BLaER1 (cell line): ENCODE measurements at regions not wholly inside any gene's neighbourhood (a gene's known extent, or its start where the extent isn't known, plus 50 kb on each side); places are given as distances from the start of the nearest gene placed in this dataset.

Experiments used
- H3K27ac ChIP-seq: shearing (Covaris generic); formaldehyde crosslinking; 2 replicates; pipeline ENCODE4 v1.8.1; 2022
- H3K27me3 ChIP-seq: shearing (Covaris generic); formaldehyde crosslinking; 2 replicates; pipeline ENCODE4 v1.8.1; 2022
- H3K36me3 ChIP-seq: shearing (Covaris generic); formaldehyde crosslinking; 2 replicates; pipeline ENCODE4 v1.8.1; 2022
- H3K4me1 ChIP-seq: shearing (Covaris generic); formaldehyde crosslinking; 2 replicates; pipeline ENCODE4 v1.8.1; 2022
- H3K4me2 ChIP-seq: shearing (Covaris generic); formaldehyde crosslinking; 2 replicates; pipeline ENCODE4 v1.8.1; 2022
- H3K4me3 ChIP-seq: shearing (Covaris generic); formaldehyde crosslinking; 2 replicates; pipeline ENCODE4 v1.8.1; 2022
- H3K9ac ChIP-seq: shearing (Covaris generic); formaldehyde crosslinking; 2 replicates; pipeline ENCODE4 v1.8.1; 2022
- H3K9me3 ChIP-seq: shearing (Covaris generic); formaldehyde crosslinking; 2 replicates; pipeline ENCODE4 v1.8.1; 2022
- H4K20me1 ChIP-seq: shearing (Covaris generic); formaldehyde crosslinking; 2 replicates; pipeline ENCODE4 v1.8.1; 2022
- Cebpa-rat ChIP-seq: shearing (Covaris generic); IDR thresholded peaks from 2 replicates; pipeline ENCODE4 v1.8.1; 2022

GRCh38 chr6:48197941-48198340 is 86.9 kb upstream of the PTCHD4 start:
- Histone ChIP-seq H3K4me3 (no peak overlapping the region), H3K9ac (no peak overlapping the region), H3K4me2 (no peak overlapping the region), H4K20me1 (no peaks in the 10 kb centered on the region), H3K4me1 (peaks cover 7% of the 10 kb centered on the region; the same call in 1 of the 2 replicates), H3K36me3 (no peaks in the 10 kb centered on the region), H3K27me3 (no peaks in the 10 kb centered on the region), H3K27ac (no peak overlapping the region), H3K9me3 (no peaks in the 10 kb centered on the region)
- TF ChIP-seq Cebpa-rat = no peak

- Histone ChIP-seq H3K9me3 (no peaks in the 10 kb centered on the region), H3K4me2 (peak overlapping the region; percentile 34), H3K27ac (no peak overlapping the region), H3K27me3 (no peaks in the 10 kb centered on the region), H4K20me1 (no peaks in the 10 kb centered on the region), H3K4me3 (no peak overlapping the region), H3K9ac (no peak overlapping the region), H3K4me1 (peaks cover 7% of the 10 kb centered on the region; the same call in 1 of the 2 replicates), H3K36me3 (no peaks in the 10 kb centered on the region)
- no peak for TF ChIP-seq Cebpa-rat
Observed at GRCh38 chr6:48194596-48195295, 83.7 kb upstream of the PTCHD4 start.

GRCh38 chr6:48188158-48188557 is 77.2 kb upstream of the PTCHD4 start:
- Histone ChIP-seq H3K27ac (no peak overlapping the region), H3K4me3 (no peak overlapping the region), H3K27me3 (no peaks in the 10 kb centered on the region), H4K20me1 (no peaks in the 10 kb centered on the region), H3K9ac (no peak overlapping the region), H3K4me2 (no peak overlapping the region), H3K9me3 (no peaks in the 10 kb centered on the region), H3K36me3 (no peaks in the 10 kb centered on the region), H3K4me1 (no peaks in the 10 kb centered on the region)
- no peak for TF ChIP-seq Cebpa-rat

GRCh38 chr6:48186746-48187145 is 75.7 kb upstream of the PTCHD4 start:
- Histone ChIP-seq H3K27ac (no peak overlapping the region), H3K9me3 (no peaks in the 10 kb centered on the region), H3K36me3 (no peaks in the 10 kb centered on the region), H3K4me1 (no peaks in the 10 kb centered on the region), H3K4me3 (no peak overlapping the region), H4K20me1 (no peaks in the 10 kb centered on the region), H3K9ac (no peak overlapping the region), H3K27me3 (no peaks in the 10 kb centered on the region), H3K4me2 (no peak overlapping the region)
- no peak for TF ChIP-seq Cebpa-rat

GRCh38 chr6:48184648-48185047 is 73.7 kb upstream of the PTCHD4 start:
- Histone ChIP-seq H4K20me1 (no peaks in the 10 kb centered on the region), H3K4me3 (no peak overlapping the region), H3K4me1 (no peaks in the 10 kb centered on the region), H3K9me3 (no peaks in the 10 kb centered on the region), H3K27ac (no peak overlapping the region), H3K27me3 (no peaks in the 10 kb centered on the region), H3K36me3 (no peaks in the 10 kb centered on the region), H3K4me2 (no peak overlapping the region), H3K9ac (no peak overlapping the region)
- no peak for TF ChIP-seq Cebpa-rat

- no peaks in the 10 kb centered on the region for H3K36me3 ChIP-seq
- no peak overlapping the region for H3K27ac ChIP-seq
- H3K4me3 ChIP-seq = no peak overlapping the region
- H3K4me2 ChIP-seq = no peak overlapping the region
- no peaks in the 10 kb centered on the region for H3K4me1 ChIP-seq
- H3K27me3 ChIP-seq = no peaks in the 10 kb centered on the region
- no peaks in the 10 kb centered on the region for H4K20me1 ChIP-seq
- H3K9ac ChIP-seq = no peak overlapping the region
- H3K9me3 ChIP-seq = no peaks in the 10 kb centered on the region
- no peak for TF ChIP-seq Cebpa-rat
Observed at GRCh38 chr6:48183811-48184605, 73.0 kb upstream of the PTCHD4 start.

- H3K27me3 ChIP-seq = no peaks in the 10 kb centered on the region
- no peak overlapping the region for H3K9ac ChIP-seq
- TF ChIP-seq Cebpa-rat = no peak
- H3K27ac ChIP-seq = no peak overlapping the region
- H3K4me3 ChIP-seq = no peak overlapping the region
- H3K36me3 ChIP-seq = no peaks in the 10 kb centered on the region
- H3K9me3 ChIP-seq = no peaks in the 10 kb centered on the region
- no peak overlapping the region for H3K4me2 ChIP-seq
- no peaks in the 10 kb centered on the region for H4K20me1 ChIP-seq
- no peaks in the 10 kb centered on the region for H3K4me1 ChIP-seq
Observed at GRCh38 chr6:48183178-48183577, 72.2 kb upstream of the PTCHD4 start.

- H3K27ac ChIP-seq = no peak overlapping the region
- no peaks in the 10 kb centered on the region for H3K36me3 ChIP-seq
- H3K9ac ChIP-seq = no peak overlapping the region
- no peaks in the 10 kb centered on the region for H3K9me3 ChIP-seq
- H4K20me1 ChIP-seq = no peaks in the 10 kb centered on the region
- no peak overlapping the region for H3K4me2 ChIP-seq
- no peak for TF ChIP-seq Cebpa-rat
- H3K4me1 ChIP-seq = no peaks in the 10 kb centered on the region
- no peak overlapping the region for H3K4me3 ChIP-seq
- H3K27me3 ChIP-seq = no peaks in the 10 kb centered on the region
Observed at GRCh38 chr6:48178700-48179099, 67.7 kb upstream of the PTCHD4 start.

GRCh38 chr6:48177786-48178185 is 66.8 kb upstream of the PTCHD4 start:
- H3K9ac ChIP-seq = no peak overlapping the region
- H3K9me3 ChIP-seq = no peaks in the 10 kb centered on the region
- no peaks in the 10 kb centered on the region for H3K27me3 ChIP-seq
- no peaks in the 10 kb centered on the region for H3K4me1 ChIP-seq
- H3K4me3 ChIP-seq = no peak overlapping the region
- H3K36me3 ChIP-seq = no peaks in the 10 kb centered on the region
- TF ChIP-seq Cebpa-rat = no peak
- no peak overlapping the region for H3K4me2 ChIP-seq
- no peak overlapping the region for H3K27ac ChIP-seq
- H4K20me1 ChIP-seq = no peaks in the 10 kb centered on the region

GRCh38 chr6:48176645-48177308 is 65.8 kb upstream of the PTCHD4 start:
- Histone ChIP-seq H3K36me3 (no peaks in the 10 kb centered on the region), H3K4me2 (no peak overlapping the region), H3K27ac (no peak overlapping the region), H3K4me3 (no peak overlapping the region), H3K27me3 (no peaks in the 10 kb centered on the region), H3K9ac (no peak overlapping the region), H3K9me3 (no peaks in the 10 kb centered on the region), H4K20me1 (no peaks in the 10 kb centered on the region), H3K4me1 (no peaks in the 10 kb centered on the region)
- no peak for TF ChIP-seq Cebpa-rat
